Activated CD4-positive, alpha-beta T cell treated with anti-CD3 and anti-CD28 coated beads for 36 hours (primary cell): ENCODE measurements at regions not wholly inside any gene's neighbourhood (a gene's known extent, or its start where the extent isn't known, plus 50 kb on each side); places are given as distances from the start of the nearest gene placed in this dataset.

Source experiments
- ATAC-seq: fragments of 200-7000 bp; cut with Tn5 transposase; one replicate; pipeline ENCODE4 v1.10.0; 2021; ENCODE audit warnings: mild to moderate bottlenecking, moderate library complexity
- CTCF ChIA-PET: fragments of 350-600 bp; sonication (Branson Sonifier 250); formaldehyde crosslinking; loops from one replicate; lab custom pipeline; 2021; ENCODE audit warnings: antibody characterized with exemption; lab: Charles Lee
- POLR2A ChIA-PET: fragments of 350-600 bp; sonication (Branson Sonifier 250); formaldehyde crosslinking; loops from one replicate; lab custom pipeline; 2021; ENCODE audit warnings: antibody characterized with exemption, inconsistent platforms; lab: Charles Lee
- DNase-seq: peaks from one replicate; pipeline ENCODE4 v3.0.0-alpha.2; 2020
- H3K27ac Mint-ChIP-seq: one replicate; pipeline ENCODE4 v1.8.0; 2021; ENCODE audit warnings: mixed read lengths
- H3K27me3 Mint-ChIP-seq: one replicate; pipeline ENCODE4 v1.8.0; 2021; ENCODE audit warnings: mixed read lengths
- H3K36me3 Mint-ChIP-seq: one replicate; pipeline ENCODE4 v1.8.0; 2021; ENCODE audit warnings: low read depth, mixed read lengths
- H3K4me1 Mint-ChIP-seq: one replicate; pipeline ENCODE4 v1.8.0; 2021; ENCODE audit warnings: mixed read lengths
- H3K4me3 Mint-ChIP-seq: one replicate; pipeline ENCODE4 v1.8.0; 2021; ENCODE audit warnings: mild to moderate bottlenecking, moderate library complexity, mixed read lengths
- H3K9me3 Mint-ChIP-seq: one replicate; pipeline ENCODE4 v1.8.0; 2021; ENCODE audit warnings: low read depth, mixed read lengths
- intact Hi-C, 2 experiments: fragments of 100-400 bp; cut with DNase I in 1 of 2; cut with micrococcal nuclease in 1 of 2; formaldehyde crosslinking; loops; one replicate each; pipeline versions ENCODE4 v1.14.2 to v1.15.1; 2022 to 2024; cut with DNase I, micrococcal nuclease

DNA sequence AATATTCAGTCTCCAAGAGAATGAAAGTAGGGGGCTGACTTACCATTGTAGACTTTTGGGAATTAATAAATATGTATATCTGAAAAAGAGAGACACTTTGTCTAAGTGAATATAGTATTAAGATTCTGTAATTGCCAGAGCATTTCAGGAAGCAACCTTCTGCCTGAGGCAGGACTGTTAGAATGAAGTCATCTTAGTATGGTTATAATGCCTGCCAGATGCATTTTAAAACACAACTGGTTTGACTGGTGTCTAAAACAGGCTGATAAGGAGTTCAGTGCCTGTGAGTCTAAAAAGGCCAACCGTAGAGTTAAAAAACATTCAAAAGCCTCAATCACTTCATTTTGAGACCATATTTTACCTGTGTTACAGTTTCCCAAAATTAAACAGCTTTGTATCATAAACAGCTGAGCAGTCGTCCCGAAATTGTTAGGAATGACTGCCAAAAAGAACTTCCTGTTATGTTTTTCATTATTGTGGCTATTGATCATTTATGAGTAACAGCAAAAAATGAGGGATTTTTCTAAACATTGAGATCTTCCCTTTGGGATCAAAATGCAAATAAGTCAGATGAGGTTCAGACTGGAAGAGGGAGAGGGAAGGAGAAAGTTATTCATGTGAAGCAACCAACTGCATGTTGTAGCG, 443.9 kb downstream of the PID1 start:
- no peak overlapping the region for H3K4me3 Mint-ChIP-seq
- intact Hi-C loops = no loop called here
- H3K9me3 Mint-ChIP-seq = peaks cover 10% of the 10 kb centered on the region
- H3K27ac Mint-ChIP-seq = no peak overlapping the region
- DNase-seq (no peak), ATAC-seq (no peak)
- no peaks in the 10 kb centered on the region for H3K36me3 Mint-ChIP-seq
- no peaks in the 10 kb centered on the region for H3K27me3 Mint-ChIP-seq
- CTCF ChIA-PET = no interaction called here
- POLR2A ChIA-PET = no interaction called here
- H3K4me1 Mint-ChIP-seq = no peaks in the 10 kb centered on the region

DNA sequence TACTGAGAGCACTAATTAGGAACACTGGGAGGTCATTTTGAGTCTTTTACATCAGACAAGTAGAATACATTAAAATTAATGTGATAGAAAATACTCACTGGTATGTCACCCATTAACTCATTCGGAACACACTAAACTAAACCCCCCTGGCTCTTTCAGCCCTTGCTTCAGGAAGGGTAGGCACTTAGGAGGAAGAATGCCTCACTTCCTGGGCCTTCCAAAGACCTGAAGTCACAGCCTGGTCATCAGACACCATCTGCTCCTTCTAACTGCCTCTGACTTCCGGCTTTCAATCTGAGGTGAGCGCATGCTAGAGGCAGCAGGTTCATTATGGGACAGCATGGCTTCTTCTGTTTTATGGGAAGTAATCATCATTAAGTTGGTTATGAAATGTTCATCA, 451.4 kb downstream of the PID1 start:
- ATAC-seq (no peak), DNase-seq (no peak)
- Mint-ChIP-seq H3K4me1 (no peaks in the 10 kb centered on the region), H3K27me3 (no peaks in the 10 kb centered on the region), H3K27ac (no peak overlapping the region), H3K4me3 (no peak overlapping the region), H3K36me3 (no peaks in the 10 kb centered on the region), H3K9me3 (peaks cover 5% of the 10 kb centered on the region)
- intact Hi-C loops = no loop called here
- CTCF ChIA-PET = no interaction called here
- POLR2A ChIA-PET = no interaction called here

DNA sequence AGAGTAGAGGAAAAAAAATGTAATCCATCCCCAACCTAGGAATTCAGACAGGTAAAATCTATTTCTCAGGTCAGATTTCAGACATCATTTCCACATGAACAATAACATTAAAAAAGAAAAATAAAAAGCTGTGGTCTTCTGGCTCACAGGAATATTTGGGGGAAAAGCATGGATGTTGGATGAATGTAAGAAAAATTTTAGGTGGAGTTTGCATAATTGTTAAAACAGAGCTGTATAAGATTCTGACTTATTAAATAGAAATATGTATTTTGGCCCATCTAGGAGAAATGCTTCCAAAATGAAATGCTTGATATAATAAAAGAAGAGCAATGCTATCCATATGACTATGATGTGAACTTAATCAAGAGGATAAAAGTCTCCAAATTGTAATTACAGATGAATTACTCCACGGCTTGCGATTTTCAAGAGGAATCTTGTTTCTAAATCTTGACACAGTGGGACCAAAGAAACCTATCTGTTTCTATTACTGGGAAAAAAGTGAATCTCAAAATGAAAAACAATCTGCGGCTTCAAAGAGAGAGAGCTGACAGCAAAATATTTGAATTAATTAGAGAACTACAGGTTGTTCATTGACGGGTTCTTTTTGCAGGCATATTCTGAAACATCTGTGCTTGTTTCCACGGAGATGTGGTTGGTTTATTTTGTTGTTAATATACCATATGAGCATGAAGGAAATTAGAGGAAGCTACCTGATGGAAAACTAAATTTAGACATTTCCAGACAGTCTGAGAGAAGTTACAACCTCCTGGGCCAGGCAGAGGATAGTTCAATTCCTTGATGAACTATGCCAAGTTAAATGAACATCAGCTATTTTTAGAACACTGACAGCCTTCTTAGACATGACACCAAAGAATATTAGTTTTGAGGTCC, 468.7 kb downstream of the PID1 start:
- no peak overlapping the region for H3K27ac Mint-ChIP-seq
- H3K36me3 Mint-ChIP-seq = no peaks in the 10 kb centered on the region
- CTCF ChIA-PET = no interaction called here
- no peak for DNase-seq
- H3K9me3 Mint-ChIP-seq = peaks cover 5% of the 10 kb centered on the region
- intact Hi-C loops = no loop called here
- no peaks in the 10 kb centered on the region for H3K4me1 Mint-ChIP-seq
- no peaks in the 10 kb centered on the region for H3K27me3 Mint-ChIP-seq
- H3K4me3 Mint-ChIP-seq = no peak overlapping the region
- POLR2A ChIA-PET = no interaction called here
- no peak for ATAC-seq

DNA sequence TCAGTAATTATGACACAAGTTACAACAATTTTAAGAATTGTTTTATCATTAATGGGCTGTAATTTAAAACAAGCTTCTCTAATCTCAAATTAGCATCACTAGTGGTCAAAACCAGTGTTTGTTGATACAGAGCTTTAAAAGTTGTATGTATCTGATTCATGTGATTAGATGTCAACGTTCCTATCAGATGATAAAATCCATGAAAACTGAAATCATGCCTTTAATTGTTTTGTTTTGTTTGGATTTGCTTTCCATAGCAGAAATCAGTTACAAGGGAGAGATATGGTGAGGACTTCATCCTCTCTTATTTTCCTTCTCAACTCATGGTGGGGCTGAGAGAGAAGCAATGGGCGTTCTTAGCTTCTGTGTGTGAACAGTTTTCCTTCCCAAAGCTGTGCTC, 469.6 kb downstream of the PID1 start:
- intact Hi-C loops = no loop called here
- no peak overlapping the region for H3K27ac Mint-ChIP-seq
- ATAC-seq (no peak), DNase-seq (no peak)
- no peaks in the 10 kb centered on the region for H3K27me3 Mint-ChIP-seq
- H3K4me3 Mint-ChIP-seq = no peak overlapping the region
- peaks cover 5% of the 10 kb centered on the region for H3K9me3 Mint-ChIP-seq
- ChIA-PET POLR2A (no interaction called here), CTCF (no interaction called here)
- no peaks in the 10 kb centered on the region for H3K36me3 Mint-ChIP-seq
- H3K4me1 Mint-ChIP-seq = no peaks in the 10 kb centered on the region

DNA sequence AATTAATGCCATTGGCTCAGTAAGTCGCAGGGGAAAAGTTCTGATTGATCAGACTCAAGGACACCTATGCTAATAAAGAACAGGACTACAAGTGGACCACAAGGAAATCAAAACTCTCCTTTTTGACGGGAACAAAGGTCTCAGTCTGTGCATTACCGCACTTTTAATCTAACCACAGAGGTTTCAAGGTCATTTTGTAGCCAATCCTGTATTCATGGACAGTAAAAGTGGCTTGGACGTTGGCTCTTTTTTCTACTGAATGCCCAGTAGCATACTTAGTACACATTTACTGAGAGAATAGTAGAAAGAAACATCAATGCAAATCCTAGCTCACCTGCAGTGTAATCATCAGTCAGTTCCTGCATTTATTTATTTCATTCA, 471.9 kb downstream of the PID1 start:
- H3K4me3 Mint-ChIP-seq = no peak overlapping the region
- ChIA-PET CTCF (no interaction called here), POLR2A (no interaction called here)
- H3K27me3 Mint-ChIP-seq = no peaks in the 10 kb centered on the region
- DNase-seq (no peak), ATAC-seq (no peak)
- no peak overlapping the region for H3K27ac Mint-ChIP-seq
- no peaks in the 10 kb centered on the region for H3K4me1 Mint-ChIP-seq
- peaks cover 5% of the 10 kb centered on the region for H3K9me3 Mint-ChIP-seq
- no peaks in the 10 kb centered on the region for H3K36me3 Mint-ChIP-seq
- intact Hi-C loops = no loop called here

DNA sequence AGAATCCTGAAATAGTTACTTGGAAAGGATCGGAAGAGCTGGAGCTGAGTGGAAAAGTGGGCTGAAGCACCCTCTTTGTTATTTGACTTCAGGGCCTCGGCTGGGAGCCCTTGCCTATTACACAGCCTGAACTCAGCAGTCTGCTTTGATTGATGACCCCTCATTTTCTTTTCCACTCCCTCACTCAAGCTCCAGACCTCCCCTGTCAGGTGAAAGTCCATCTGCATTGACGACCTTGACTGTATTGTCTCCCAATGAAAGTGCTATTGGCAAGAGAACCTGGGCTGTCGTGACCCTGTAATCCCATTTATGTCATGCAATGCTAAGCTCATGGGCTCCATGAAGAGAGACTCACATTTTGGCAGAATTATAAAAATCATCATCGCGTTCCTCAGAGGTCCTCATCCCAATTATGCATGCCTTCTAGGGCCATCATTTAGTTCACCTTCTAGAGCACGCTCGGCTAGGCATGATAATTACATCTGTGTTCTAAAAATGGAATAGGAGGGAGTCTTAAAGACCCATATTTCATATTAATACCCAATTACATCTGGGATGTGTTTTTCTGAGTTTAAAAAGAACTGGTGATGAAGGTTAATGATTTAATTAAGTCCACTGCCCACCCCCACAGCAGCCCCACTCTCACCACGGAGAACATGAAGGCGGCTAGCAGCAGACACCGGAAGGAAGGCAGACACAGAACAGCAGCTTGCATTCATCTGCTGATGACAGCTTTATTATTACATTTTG, 472.5 kb downstream of the PID1 start:
- intact Hi-C loops = no loop called here
- ATAC-seq = no peak

DNA sequence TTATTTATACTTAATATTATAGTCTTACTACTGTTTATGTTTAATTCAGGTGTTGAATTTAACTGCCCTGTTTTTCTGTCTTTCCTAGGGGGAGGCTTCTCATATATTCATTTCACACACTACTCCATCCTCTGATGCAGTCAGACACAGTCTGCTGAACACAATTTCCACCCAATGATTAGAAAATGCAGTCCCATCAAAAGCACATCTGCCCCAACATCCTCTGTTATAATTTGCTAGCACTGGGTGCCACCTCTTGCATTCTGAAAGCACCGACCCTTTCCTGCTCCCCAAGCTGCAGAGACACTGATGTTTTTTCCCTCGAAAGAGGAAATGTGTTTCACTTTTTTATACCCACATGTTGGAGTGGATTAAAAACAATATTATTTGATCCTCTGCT, 474.7 kb downstream of the PID1 start:
- ChIA-PET POLR2A (no interaction called here), CTCF (no interaction called here)
- Mint-ChIP-seq H3K27ac (no peak overlapping the region), H3K4me1 (no peaks in the 10 kb centered on the region), H3K27me3 (no peaks in the 10 kb centered on the region), H3K36me3 (no peaks in the 10 kb centered on the region), H3K9me3 (peaks cover 5% of the 10 kb centered on the region), H3K4me3 (no peak overlapping the region)
- DNase-seq (no peak), ATAC-seq (no peak)
- intact Hi-C loops = no loop called here

More for the DNA sequence above, 472.5 kb downstream of the PID1 start:
- Mint-ChIP-seq H3K4me1 (no peaks in the 10 kb centered on the region), H3K4me3 (no peak overlapping the region), H3K36me3 (no peaks in the 10 kb centered on the region), H3K27me3 (no peaks in the 10 kb centered on the region), H3K27ac (no peak overlapping the region), H3K9me3 (peaks cover 5% of the 10 kb centered on the region)
- POLR2A ChIA-PET = no interaction called here
- CTCF ChIA-PET = no interaction called here
- no peak for DNase-seq

DNA sequence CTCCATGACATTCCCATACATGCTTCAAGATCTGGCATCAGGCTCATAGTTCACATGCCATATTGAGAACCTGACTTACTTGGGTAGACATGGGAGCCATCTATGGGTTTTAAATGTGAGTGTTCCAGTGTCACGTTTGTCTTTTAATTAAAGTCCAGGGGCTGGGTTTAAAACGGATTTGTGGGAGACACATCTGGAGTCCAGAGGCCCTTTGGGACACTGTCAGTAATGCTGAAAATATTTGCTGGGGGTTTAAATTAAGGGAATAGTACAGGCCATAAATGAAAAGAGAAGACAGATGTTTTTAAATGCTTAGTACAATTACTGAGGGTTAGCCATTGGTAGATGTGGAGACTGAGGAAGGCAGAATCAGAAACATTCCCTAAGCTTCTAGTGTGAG, 478.0 kb downstream of the PID1 start:
- Mint-ChIP-seq H3K4me3 (no peak overlapping the region), H3K4me1 (no peaks in the 10 kb centered on the region), H3K9me3 (peaks cover 5% of the 10 kb centered on the region), H3K27ac (no peak overlapping the region), H3K36me3 (no peaks in the 10 kb centered on the region), H3K27me3 (no peaks in the 10 kb centered on the region)
- intact Hi-C loops = no loop called here
- ChIA-PET POLR2A (no interaction called here), CTCF (no interaction called here)
- ATAC-seq (no peak), DNase-seq (no peak)

DNA sequence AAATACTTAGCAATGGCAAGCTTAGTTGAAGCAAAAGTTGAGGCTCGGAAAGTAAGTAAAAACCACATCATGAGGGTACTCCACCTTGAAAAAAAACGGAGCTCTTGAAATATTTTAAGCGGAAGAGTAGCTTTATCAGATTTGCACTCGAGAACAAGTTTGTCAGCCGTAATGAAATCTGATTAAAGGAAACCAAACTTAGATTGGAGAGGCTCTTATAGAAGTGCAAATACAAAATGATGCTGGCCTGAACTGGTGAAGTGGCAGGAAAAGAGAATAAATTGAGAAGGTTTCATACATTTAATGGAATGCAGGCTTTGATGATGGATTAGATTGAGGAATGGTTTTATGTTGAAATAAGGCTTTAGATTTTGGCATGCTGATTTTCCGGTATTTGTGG, 484.2 kb downstream of the PID1 start:
- intact Hi-C loops = no loop called here
- CTCF ChIA-PET = no interaction called here
- Mint-ChIP-seq H3K9me3 (peaks cover 3% of the 10 kb centered on the region), H3K27me3 (no peaks in the 10 kb centered on the region), H3K4me3 (no peak overlapping the region), H3K27ac (no peak overlapping the region), H3K4me1 (no peaks in the 10 kb centered on the region), H3K36me3 (no peaks in the 10 kb centered on the region)
- DNase-seq = no peak
- no peak for ATAC-seq
- POLR2A ChIA-PET = no interaction called here

DNA sequence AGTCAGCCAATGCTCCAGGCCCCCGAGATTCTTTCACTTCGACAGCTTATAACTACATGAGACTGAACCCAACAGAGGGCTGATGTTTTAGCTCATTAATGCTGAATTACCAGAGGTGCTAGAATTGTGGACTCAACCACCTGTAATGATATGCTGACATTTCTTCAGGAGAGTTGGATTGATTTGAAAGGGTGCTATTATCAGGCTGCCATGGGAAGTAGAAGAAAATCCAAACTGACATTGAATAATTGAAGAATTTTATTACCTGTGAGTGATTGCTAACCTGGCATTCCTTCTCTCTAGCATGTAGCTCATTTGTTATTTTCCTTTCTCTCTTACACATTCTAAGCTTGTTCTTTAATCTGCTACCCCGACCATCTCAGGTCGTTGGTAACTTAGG, 488.8 kb downstream of the PID1 start:
- no peaks in the 10 kb centered on the region for H3K4me1 Mint-ChIP-seq
- ChIA-PET CTCF (no interaction called here), POLR2A (no interaction called here)
- intact Hi-C loops = no loop called here
- DNase-seq (no peak), ATAC-seq (no peak)
- H3K4me3 Mint-ChIP-seq = no peak overlapping the region
- peaks cover 4% of the 10 kb centered on the region for H3K9me3 Mint-ChIP-seq
- no peaks in the 10 kb centered on the region for H3K27me3 Mint-ChIP-seq
- no peaks in the 10 kb centered on the region for H3K36me3 Mint-ChIP-seq
- no peak overlapping the region for H3K27ac Mint-ChIP-seq

DNA sequence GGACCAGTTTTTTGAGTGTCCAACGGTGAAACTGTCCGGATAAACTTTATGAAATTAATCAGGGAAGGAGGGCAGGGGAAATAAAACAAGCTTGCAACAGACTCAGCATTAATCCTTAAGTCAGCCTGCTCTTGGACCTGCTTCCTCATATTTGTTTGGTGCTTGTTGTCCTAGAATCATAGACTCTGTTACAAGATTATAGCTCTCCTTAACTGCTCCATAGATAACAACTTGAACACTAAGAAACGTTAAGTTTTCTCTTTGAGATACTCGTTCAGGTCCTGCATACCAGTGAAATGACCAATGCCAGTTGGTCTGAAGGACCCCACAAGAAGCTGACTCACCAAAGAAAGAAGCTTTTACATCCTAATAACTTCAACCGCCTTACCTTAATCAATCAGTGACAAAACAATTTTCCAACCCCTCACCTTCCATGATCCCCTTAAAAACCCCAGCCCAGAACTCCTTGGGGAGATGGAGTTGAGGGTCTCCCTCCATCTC, 493.2 kb downstream of the PID1 start:
- ChIA-PET CTCF (no interaction called here), POLR2A (no interaction called here)
- Mint-ChIP-seq H3K27ac (no peak overlapping the region), H3K9me3 (peaks cover 7% of the 10 kb centered on the region), H3K4me3 (no peak overlapping the region), H3K36me3 (no peaks in the 10 kb centered on the region), H3K27me3 (no peaks in the 10 kb centered on the region), H3K4me1 (no peaks in the 10 kb centered on the region)
- DNase-seq = no peak
- intact Hi-C loops = no loop called here
- no peak for ATAC-seq
